Endothelial cell of umbilical vein (primary cell): ENCODE measurements at regions not wholly inside any gene's neighbourhood (a gene's known extent, or its start where the extent isn't known, plus 50 kb on each side); places are given as distances from the start of the nearest gene placed in this dataset.

Experiments used
- BruUV-seq: library from RNA; stranded (reverse); fragments of 400-500 nt; replicated peaks from 2 replicates; lab custom pipeline; 2021; lab: Mats Ljungman, UMichigan
- CTCF ChIA-PET: fragments of 300-600, 350-600 bp; sonication (Branson Sonifier 250); formaldehyde crosslinking; loops from one replicate; lab custom pipeline; 2021; ENCODE audit warnings: antibody characterized with exemption, inconsistent platforms; lab: Charles Lee
- POLR2A ChIA-PET: fragments of 300-600, 350-600 bp; sonication (Branson Sonifier 250); formaldehyde crosslinking; loops from one replicate; lab custom pipeline; 2021; ENCODE audit warnings: antibody characterized with exemption, inconsistent platforms; lab: Charles Lee
- DNase-seq: peaks from one replicate; pipeline ENCODE4 v3.0.0-alpha.2; 2011; ENCODE audit warnings: low read depth, low spot score
- FAIRE-seq: peaks from 2 replicates; lab custom pipeline; 2011; peaks lifted over from hg19 to GRCh38; lab: Jason Lieb, UNC
- H2AFZ ChIP-seq: 2 replicates; pipeline ENCODE4 v1.6.0; 2012; ENCODE audit warnings: low read depth, low read length, control low read depth, inconsistent platforms
- H3K27ac ChIP-seq: 2 replicates; pipeline ENCODE4 v1.5.1; 2011; ENCODE audit warnings: low read depth, mild to moderate bottlenecking, control low read depth, low read length, moderate library complexity; ENCODE audit not compliant: insufficient read depth
- H3K27me3 ChIP-seq, 2 experiments: 2 replicates each; pipeline versions ENCODE4 v1.6.0 to v1.6.1; 2011; ENCODE audit warnings: low read length in 2 of 2, mixed read lengths in 1 of 2; ENCODE audit not compliant: control insufficient read depth in 2 of 2, insufficient read depth in 2 of 2
- H3K36me3 ChIP-seq, 2 experiments: 2 replicates in 1 of 2; 3 replicates in 1 of 2; pipeline ENCODE4 v1.5.1; 2011; ENCODE audit warnings: low read length in 2 of 2, mild to moderate bottlenecking in 1 of 2, moderate library complexity in 1 of 2; ENCODE audit not compliant: control insufficient read depth in 2 of 2, insufficient read depth in 2 of 2; ENCODE audit errors: extremely low read depth in 1 of 2
- H3K4me1 ChIP-seq: 3 replicates; pipeline ENCODE4 v1.5.1; 2011; ENCODE audit warnings: mild to moderate bottlenecking, low read length; ENCODE audit not compliant: control insufficient read depth, insufficient read depth; ENCODE audit errors: extremely low read depth
- H3K4me2 ChIP-seq: 2 replicates; pipeline ENCODE4 v1.6.1; 2011; ENCODE audit warnings: low read length, control low read depth, mixed read lengths; ENCODE audit not compliant: insufficient read depth
- H3K4me3 ChIP-seq, 3 experiments: fragments of 200-600 bp in 1 of 3; sonication (generic), shearing (Covaris generic) in 1 of 3; replicated peaks in 1 of 3; 2 replicates each; pipeline ENCODE4 v1.5.1; 2011 to 2016; ENCODE audit warnings: control low read depth in 3 of 3, low read length in 3 of 3, mild to moderate bottlenecking in 2 of 3, inconsistent platforms in 1 of 3, low read depth in 1 of 3, moderate library complexity in 1 of 3; ENCODE audit not compliant: insufficient read depth in 1 of 3
- H3K79me2 ChIP-seq: 2 replicates; pipeline ENCODE4 v1.6.0; 2012; ENCODE audit warnings: low read length, inconsistent platforms; ENCODE audit not compliant: control insufficient read depth, insufficient read depth
- H3K9ac ChIP-seq: replicated peaks from 2 replicates; pipeline ENCODE3; 2011; ENCODE audit warnings: low read length, control low read depth; ENCODE audit not compliant: insufficient read depth; ENCODE audit errors: extremely low read depth
- H3K9me1 ChIP-seq: replicated peaks from 3 replicates; pipeline ENCODE4 v1.6.0; 2011; ENCODE audit warnings: mild to moderate bottlenecking, low read length; ENCODE audit not compliant: control insufficient read depth, insufficient read depth; ENCODE audit errors: extremely low read depth
- H3K9me3 ChIP-seq: replicated peaks from 2 replicates; pipeline ENCODE4 v1.5.1; 2012; ENCODE audit warnings: low read length, inconsistent platforms; ENCODE audit not compliant: control insufficient read depth, insufficient read depth
- H4K20me1 ChIP-seq: replicated peaks from 2 replicates; pipeline ENCODE3; 2011; ENCODE audit warnings: mild to moderate bottlenecking, low read length; ENCODE audit not compliant: control insufficient read depth, insufficient read depth; ENCODE audit errors: extremely low read depth
- CTCF ChIP-seq, 2 donors: IDR thresholded peaks; 1 replicate in 1 of 2; 2 replicates in 1 of 2; pipeline ENCODE4 v1.5.1; 2011; ENCODE audit warnings: low read length in 2 of 2, mild to moderate bottlenecking in 2 of 2, moderate library complexity in 2 of 2, control low read depth in 1 of 2, inconsistent platforms in 1 of 2, low read depth in 1 of 2; ENCODE audit not compliant: insufficient read depth in 1 of 2; ENCODE audit errors: extremely low read depth in 1 of 2
- EZH2 ChIP-seq: IDR thresholded peaks from 2 replicates; pipeline ENCODE4 v1.6.1; 2012; ENCODE audit warnings: borderline replicate concordance, low read depth, mild to moderate bottlenecking, moderate library complexity, low read length, inconsistent platforms; ENCODE audit not compliant: severe bottlenecking
- FOS ChIP-seq: IDR thresholded peaks from 2 replicates; pipeline ENCODE4 v1.6.1; 2011; ENCODE audit warnings: mild to moderate bottlenecking, low read length, moderate library complexity, borderline replicate concordance; ENCODE audit not compliant: insufficient read depth
- GATA2 ChIP-seq: IDR thresholded peaks from 2 replicates; pipeline ENCODE4 v1.7.0; 2011; ENCODE audit warnings: low read depth, mild to moderate bottlenecking, moderate library complexity, mixed read lengths, low read length; ENCODE audit not compliant: insufficient read length, insufficient read depth
- JUN ChIP-seq: IDR thresholded peaks from 2 replicates; pipeline ENCODE4 v1.6.1; 2011; ENCODE audit warnings: borderline replicate concordance, low read depth; ENCODE audit not compliant: insufficient read length, insufficient read depth
- MYC ChIP-seq: IDR thresholded peaks from one replicate; pipeline ENCODE4 v1.6.1; 2011; ENCODE audit warnings: mild to moderate bottlenecking, low read depth, low read length
- POLR2A ChIP-seq: IDR thresholded peaks from 2 replicates; pipeline ENCODE4 v1.6.1; 2012; ENCODE audit warnings: low read depth, mild to moderate bottlenecking, control low read depth, low read length
- POLR2AphosphoS5 ChIP-seq: IDR thresholded peaks from 2 replicates; pipeline ENCODE4 v1.6.1; 2012; ENCODE audit warnings: low read depth, mild to moderate bottlenecking, control low read depth, low read length, moderate library complexity; ENCODE audit not compliant: insufficient read depth
- dilution Hi-C: fragments of 300-500 bp; cut with MboI; formaldehyde crosslinking; loops from one replicate; pipeline ENCODE4 v1.15.0; 2019; ENCODE audit warnings: low sequenced_read_pairs; ENCODE audit not compliant: extremely low pct_ligation_motif_present
- intact Hi-C: fragments of 100-400 bp; cut with micrococcal nuclease; formaldehyde crosslinking; loops from one replicate; pipeline ENCODE4 v1.10.0; 2022

DNA sequence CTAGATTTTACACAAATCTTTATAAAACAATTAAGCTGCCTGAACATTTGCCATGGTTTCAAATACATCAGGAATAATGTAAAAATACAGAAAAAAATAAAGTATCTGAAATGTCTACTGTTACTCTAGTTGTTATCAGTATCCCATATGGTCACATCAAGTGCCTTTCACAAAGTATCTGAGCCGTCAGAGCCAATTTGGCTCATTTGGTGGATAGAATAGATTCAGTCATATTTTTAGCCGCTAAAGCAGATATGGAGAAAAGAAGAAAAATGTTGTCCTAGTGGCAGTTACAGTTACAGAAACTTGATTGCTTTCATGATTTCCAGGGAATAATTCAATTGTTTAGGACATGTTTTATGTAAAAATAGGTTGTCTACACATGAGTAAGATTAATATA is 641.1 kb downstream of the RAPGEF2 start:
- CTCF ChIA-PET: interaction anchor here (0.6 kb wide), 1 partner anchor 10 kb away, joined by 3 read pairs; no protein-coding TSS in a partner anchor
- TF ChIP-seq POLR2A (no peak), CTCF (IDR thresholded peaks at IDR 0.05; ENCODE audit: extremely low read depth in 1 of 2, insufficient read depth in 1 of 2, low read depth in 1 of 2, low read length in 2 of 2) (no peak), MYC (no peak), FOS (no peak), JUN (no peak), POLR2AphosphoS5 (no peak), GATA2 (no peak), EZH2 (no peak)
- Histone ChIP-seq H3K9ac (no peak overlapping the region), H3K9me3 (no peaks in the 10 kb centered on the region), H3K4me3 (no peak overlapping the region), H3K9me1 (no peaks in the 10 kb centered on the region), H3K79me2 (no peaks in the 10 kb centered on the region), H2AFZ (no peak overlapping the region), H3K4me1 (no peaks in the 10 kb centered on the region), H3K27me3 (no peaks in the 10 kb centered on the region), H3K27ac (no peak overlapping the region), H3K4me2 (no peak overlapping the region), H3K36me3 (no peaks in the 10 kb centered on the region), H4K20me1 (no peaks in the 10 kb centered on the region)
- dilution Hi-C loops (no loop called here), intact Hi-C loops (no loop called here)
- FAIRE-seq: no peak
- no TSS peak for BruUV-seq
- no peak for DNase-seq
- POLR2A ChIA-PET: no interaction called here
